CD4-positive, alpha-beta T cell treated with Interleukin-17A for 1 hour (primary cell): ENCODE measurements at regions not wholly inside any gene's neighbourhood (a gene's known extent, or its start where the extent isn't known, plus 50 kb on each side); places are given as distances from the start of the nearest gene placed in this dataset.

Source experiments
- DNase-seq: peaks from one replicate; pipeline ENCODE4 v3.0.0-alpha.2; 2020

DNA sequence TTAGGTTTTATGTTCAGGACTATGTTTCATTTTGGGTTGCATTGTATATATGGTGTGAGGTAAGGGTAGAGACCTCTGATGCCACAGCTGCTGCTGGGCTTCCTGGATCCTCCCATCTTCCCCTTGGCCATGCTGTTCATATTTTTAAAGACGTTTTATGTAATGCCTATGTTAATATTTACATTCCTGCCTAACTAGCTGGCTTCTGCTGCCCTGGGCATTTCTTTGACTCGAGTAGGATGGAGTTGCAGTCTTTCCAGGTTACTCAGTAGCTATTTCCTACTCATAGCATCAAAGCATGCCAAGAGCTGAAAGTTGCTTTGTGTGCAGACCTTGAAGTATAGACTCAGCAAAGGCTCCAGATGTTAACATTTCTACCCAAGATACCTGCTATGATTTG, 220.5 kb upstream of the CADM1 start:
- DNase-seq = no peak

GRCh38 chr11:115722711-115723110, 218.5 kb upstream of the CADM1 start:
- no peak for DNase-seq

DNA sequence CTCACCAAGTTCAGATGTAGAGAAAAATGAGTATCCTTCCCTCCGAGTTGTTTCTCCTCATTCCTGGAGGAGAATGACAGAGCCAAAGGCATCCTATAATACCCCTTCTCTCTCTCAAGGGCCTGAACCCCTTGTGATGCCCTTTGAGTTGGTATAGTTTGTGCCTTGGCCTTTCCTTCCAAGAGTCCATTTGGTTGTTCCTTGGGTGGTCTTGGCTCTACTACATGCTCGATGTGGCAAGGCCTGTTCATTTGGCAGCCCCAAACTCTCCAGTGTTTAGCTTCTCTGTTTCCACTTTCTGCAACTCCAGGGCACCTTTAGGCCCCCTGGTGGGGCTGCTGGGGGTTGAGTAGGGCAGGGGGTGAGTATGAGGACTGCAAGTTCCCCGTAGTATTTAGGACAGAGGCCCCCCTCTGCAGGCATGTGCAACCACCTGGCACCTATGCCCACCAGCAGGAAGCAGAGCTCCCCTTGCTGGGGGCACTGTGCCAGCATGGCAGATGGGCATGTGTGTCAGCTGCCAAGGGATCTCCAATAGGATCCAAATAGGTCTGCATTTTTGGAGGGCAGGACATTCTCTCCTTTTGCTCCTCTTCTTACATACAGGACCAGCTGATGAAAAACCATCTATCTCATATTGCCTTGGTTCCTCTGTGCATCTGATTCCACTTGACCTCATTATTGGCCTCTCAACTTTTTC, 217.2 kb upstream of the CADM1 start:
- DNase-seq = no peak

DNA sequence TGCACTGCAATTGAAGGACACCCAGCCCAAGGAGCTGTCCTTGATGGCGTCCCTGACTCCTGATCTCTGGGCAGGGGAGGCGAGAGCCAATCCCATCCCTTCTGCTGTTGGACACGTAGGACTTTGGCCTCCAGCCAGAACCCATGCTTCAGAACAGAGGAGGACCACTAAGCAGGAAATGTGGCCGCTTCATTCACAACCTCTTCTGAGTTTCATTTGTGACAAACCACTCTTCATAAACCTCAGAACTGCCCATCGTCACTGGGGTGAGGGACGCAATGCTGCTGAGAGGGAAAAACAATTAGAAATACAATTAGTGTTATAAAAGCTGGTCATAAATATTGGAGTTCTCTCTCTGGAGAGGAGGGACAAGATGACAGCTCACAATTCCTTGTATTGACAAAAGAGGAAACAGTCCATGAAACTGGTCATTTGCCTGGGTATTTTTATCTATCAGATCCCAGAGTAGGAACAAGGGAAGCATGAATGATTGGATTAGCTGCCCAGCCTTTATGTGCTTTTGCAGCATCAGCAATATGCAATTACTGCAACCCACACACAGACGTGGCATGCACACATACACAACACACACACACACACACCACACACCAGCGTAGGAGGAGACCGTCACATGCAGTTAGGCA, 216.5 kb upstream of the CADM1 start:
- DNase-seq = no peak

DNA sequence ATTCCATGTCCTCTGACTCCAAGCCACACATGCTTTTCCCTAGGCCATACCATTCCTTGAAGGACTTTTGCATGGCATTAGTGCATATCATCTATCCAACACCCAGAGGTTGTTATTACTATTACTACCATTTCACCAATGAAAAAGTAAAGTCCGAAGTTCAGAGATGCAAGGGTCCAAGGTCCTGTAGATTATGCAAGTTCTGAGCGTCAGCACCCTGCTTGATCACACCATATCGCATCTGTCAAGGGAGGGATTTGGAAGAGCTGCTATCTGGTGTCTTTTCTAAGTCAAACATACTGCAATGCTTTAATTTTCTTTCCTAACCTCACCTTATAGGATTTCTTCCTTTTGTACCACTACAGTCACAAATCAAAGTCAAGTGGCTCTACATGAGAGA, 214.7 kb upstream of the CADM1 start:
- DNase-seq = no peak

DNA sequence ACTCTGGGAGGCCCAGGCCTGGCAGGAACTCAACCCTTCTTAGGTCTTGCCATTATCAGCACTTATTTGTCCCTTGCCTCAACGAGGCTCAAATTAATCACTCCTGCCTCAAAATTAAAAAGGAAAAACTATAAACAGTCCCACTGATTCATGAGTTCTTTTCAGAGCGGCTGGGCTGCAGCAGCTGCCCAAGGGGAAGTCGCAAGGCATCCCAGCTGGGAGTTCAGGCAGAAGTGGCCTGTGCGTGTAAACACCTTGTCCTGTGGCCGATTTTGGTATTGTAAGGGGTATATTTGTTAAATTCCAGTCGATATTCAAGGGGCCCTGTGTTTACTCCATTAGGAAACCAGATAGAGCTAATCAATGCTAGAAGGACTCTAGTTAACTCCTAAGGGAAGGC, 213.9 kb upstream of the CADM1 start:
- DNase-seq = no peak

DNA sequence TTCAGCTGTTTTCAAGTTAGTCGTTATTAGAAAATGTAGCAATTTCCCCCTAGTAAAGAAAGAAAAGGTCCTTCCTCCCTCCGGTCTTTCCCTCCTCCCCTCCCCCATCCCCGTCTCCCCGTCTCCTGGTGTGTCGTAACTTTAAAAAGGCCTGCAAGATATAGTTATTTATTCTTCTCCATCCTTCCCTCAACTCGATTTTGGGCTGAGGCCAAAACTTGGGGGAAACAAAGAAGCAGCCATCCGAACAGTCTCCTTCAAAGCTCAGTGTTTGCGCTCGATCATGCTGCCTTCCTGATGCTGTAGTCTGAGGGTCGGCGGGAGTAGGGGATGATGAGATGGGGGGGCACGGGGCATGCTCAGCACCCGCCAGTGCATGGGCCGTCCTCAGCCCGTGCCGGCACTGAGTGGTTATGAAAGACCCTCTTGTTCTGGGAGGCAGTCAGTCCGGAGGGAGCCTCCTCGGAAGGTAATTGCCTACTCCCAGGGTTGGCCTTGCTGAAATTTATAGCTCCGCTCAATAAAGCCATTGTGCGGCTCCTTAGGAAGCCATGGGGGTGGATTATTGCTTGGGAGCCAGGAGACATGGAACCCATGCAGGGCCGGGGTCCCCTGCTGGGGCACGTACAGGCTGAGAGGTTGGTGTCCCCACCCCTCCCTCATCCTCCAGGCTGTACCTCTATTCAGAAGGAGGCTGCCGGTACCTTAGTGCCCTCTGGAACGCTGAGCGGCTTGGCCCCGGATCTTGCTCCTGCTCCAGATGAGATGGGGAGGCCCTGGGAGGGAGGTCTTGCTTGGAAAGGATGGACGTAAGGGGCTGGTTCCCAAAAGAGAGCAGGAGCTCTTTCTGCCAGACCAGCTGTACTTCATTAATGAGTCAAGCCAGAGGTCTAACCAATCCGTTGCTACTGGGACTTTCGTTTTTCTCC, 212.7 kb upstream of the CADM1 start:
- DNase-seq = no peak

- DNase-seq = no peak
These were observed 211.9 kb upstream of the CADM1 start for GRCh38 chr11:115716080-115716479.

DNA sequence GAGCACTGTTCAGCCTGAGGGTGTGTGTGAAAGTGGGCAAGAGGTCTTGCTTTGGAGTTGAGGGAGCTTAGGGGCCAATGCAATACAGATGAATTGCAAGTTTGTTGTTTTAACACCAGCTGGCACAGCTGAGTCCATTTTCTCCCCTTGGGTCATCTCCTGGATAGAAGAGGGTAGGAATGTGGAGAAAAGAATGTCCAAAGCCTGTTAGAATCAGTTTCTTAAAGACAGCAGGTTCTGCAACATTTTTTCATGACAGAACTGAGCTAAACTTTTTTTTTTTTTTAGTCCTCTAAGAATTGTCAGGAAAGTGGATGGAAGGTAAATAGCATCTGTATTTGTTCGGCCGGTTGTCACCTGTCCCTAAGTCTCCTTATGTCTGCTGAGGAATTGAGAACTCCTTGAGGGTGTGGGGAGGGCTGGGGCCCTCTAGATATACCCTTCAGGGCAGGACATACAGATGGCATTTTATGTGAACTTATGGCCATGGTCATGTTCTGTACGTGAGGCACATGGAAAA, 211.1 kb upstream of the CADM1 start:
- DNase-seq = no peak

DNA sequence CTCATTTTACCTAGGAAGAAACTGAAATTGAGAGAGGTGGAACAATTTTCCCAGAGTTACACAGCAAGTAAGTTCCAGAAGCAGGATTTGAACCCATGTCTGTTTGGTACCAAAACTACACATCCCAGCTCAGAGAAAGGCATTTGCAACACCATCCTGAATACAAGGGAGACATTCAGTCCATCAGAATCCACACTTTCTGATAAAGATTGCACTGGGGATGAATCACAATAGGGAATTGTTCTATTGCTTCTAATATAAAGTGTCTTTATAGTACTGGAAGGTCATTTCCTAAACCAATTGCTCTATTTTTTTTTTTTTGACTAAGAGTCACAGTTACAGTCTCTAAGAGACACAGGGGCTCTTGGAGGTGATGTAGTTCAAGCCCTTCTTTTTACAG, 208.1 kb upstream of the CADM1 start:
- DNase-seq = no peak

DNA sequence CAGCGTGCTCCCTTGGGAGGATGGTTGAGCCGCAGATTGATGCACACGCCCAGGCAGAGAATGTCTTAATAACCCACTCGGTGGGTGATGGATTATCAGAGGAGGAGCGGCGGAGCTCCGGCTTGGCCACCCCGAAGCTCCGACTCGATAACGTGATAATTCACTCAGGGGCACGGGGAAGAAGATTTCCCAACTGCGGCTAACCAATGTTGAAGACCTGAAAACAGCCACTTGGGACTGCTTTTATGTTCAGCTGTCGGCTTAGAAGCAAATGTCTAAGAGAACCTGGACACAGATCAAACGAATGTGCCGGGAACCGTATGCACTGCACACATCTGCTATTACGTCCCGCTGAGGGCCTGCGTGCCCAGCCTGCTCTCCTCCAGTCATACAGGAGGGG, 206.8 kb upstream of the CADM1 start:
- DNase-seq = no peak

GRCh38 chr11:115710426-115710825, 206.2 kb upstream of the CADM1 start:
- DNase-seq = no peak

DNA sequence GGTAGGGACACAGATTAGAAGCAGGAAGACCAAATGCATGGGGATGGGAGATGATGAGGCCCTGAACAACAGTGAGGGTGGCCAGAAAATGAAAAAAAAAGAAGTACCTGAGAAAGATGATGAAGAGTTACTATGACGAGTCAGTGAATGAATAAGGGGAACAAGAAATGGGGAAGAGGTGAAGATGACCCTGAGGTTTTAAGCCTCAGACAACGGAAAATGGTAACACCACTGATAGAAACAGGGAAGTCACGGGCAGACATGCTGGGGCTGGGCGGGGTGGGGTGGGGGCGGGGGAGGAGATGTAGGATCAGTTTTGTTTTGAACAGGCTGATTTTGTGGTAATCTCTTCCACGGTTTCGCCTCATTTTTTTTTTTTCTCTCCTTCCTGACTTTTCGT, 205.1 kb upstream of the CADM1 start:
- DNase-seq = peak; percentile 6

GRCh38 chr11:115707180-115707905, 203.1 kb upstream of the CADM1 start:
- no peak for DNase-seq

DNA sequence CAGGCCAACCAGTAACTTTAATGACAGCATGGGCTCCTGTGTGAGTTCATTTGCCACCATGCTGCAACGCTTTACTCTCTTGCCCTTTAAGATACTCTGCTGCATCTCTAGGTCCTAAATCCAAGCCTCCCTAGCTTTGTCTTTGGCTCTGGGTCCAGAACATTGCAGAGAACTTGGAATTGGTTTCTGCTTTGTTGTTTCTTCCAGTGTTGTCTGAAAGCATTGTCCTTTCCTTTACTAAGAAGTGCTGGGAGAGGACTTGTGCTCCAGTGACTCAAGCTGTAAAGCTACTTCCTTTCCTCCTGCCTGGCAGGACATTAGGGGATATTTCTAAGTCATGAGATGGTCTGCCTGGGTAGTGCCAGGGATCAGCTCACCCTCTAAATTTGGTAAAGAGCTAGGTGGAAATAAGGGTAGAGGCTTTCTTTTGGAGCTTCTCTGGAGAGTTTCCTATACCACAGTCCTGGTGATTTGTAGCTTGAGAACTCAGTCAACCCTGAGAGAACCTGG, 202.5 kb upstream of the CADM1 start:
- no peak for DNase-seq

- DNase-seq = no peak
These were observed 201.0 kb upstream of the CADM1 start for GRCh38 chr11:115705200-115705599.

- DNase-seq = no peak
These were observed 197.0 kb upstream of the CADM1 start for GRCh38 chr11:115700981-115701875.

- no peak for DNase-seq
These were observed 196.3 kb upstream of the CADM1 start for GRCh38 chr11:115700496-115700895.

GRCh38 chr11:115699733-115700132, 195.5 kb upstream of the CADM1 start:
- DNase-seq = no peak

- no peak for DNase-seq
These were observed 195.1 kb upstream of the CADM1 start for GRCh38 chr11:115699326-115699725.

DNA sequence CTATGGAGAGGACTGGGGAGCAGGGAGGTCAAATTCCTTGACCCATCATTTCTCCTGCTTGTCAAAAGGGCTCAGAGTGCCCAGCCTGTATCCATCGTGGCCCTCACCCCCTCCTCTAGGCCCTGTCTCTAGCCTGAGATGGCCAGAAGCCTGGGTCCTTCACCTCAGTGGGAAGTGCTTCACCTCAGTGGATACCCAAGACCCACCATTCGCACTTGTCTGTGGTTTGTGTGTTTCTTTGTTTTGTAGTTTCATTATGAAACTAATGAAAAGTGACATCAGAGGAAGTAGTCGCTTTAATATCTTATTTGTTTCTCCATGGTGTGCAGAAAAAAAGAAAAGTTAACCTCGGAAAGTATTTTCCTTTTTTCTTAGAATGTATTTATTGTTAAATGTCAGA, 194.0 kb upstream of the CADM1 start:
- no peak for DNase-seq

DNA sequence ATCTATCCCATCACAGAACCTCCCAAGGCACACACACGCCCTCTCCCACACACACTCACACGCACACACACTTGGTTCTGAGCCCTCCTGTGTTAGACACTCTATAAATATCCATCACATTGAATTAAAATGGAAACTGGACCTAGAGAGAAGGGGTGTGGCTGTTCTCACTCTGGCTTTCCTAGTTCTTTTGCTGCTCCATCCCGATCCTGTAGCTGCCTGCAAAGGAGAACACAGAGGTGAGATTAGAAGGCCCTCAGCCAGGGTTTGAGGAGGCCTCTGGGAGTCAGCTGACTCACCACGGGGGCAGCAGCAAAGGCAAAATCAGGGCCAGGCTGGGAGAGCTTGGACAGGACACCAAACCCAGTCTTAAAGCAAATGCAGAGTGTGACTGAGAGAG, 192.3 kb upstream of the CADM1 start:
- DNase-seq = no peak
